Spleen (tissue), 7 donors: ENCODE measurements at regions not wholly inside any gene's neighbourhood (a gene's known extent, or its start where the extent isn't known, plus 50 kb on each side); places are given as distances from the start of the nearest gene placed in this dataset.

Experiments used
- POLR2A ChIP-seq, 3 donors: fragments of 450-650 bp; IDR thresholded peaks; one replicate each; pipeline ENCODE4 v1.5.1; 2017; ENCODE audit warnings: antibody characterized with exemption in 3 of 3, mild to moderate bottlenecking in 1 of 3
- TF ChIP-seq, protein P1 (sequence below), 11 experiments: fragments of 200-600 bp in 7 of 11; fragments of 450-650 bp in 4 of 11; sonication (generic) in 4 of 11; IDR thresholded peaks in 8 of 11; conservative IDR thresholded peaks in 3 of 11; 1 replicate in 7 of 11; 2 replicates in 4 of 11; pipeline versions ENCODE4 v1.4.0 to v1.8.0; 2016 to 2021; ENCODE audit warnings: antibody characterized with exemption in 11 of 11, inconsistent platforms in 4 of 11, mild to moderate bottlenecking in 1 of 11
- donor health status: DM: no; HTN: no; CAD: no; lungs with moderate emphysema.
- donor health status: DM: no; HTN: no; CAD: no.
- donor health status: DM: no; HTN: no; CAD: no.

GRCh38 chrX:77070202-77070918, 376.8 kb upstream of the FGF16 start:
- TF ChIP-seq, protein P1, sequence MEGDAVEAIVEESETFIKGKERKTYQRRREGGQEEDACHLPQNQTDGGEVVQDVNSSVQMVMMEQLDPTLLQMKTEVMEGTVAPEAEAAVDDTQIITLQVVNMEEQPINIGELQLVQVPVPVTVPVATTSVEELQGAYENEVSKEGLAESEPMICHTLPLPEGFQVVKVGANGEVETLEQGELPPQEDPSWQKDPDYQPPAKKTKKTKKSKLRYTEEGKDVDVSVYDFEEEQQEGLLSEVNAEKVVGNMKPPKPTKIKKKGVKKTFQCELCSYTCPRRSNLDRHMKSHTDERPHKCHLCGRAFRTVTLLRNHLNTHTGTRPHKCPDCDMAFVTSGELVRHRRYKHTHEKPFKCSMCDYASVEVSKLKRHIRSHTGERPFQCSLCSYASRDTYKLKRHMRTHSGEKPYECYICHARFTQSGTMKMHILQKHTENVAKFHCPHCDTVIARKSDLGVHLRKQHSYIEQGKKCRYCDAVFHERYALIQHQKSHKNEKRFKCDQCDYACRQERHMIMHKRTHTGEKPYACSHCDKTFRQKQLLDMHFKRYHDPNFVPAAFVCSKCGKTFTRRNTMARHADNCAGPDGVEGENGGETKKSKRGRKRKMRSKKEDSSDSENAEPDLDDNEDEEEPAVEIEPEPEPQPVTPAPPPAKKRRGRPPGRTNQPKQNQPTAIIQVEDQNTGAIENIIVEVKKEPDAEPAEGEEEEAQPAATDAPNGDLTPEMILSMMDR (IDR thresholded peaks at IDR 0.05 in 8 of 11, conservative IDR thresholded peaks at IDR 0.05 in 3 of 11), result no peak
- no peak for TF ChIP-seq POLR2A (IDR thresholded peaks at IDR 0.05)
